Dedifferentiated amniotic fluid mesenchymal stem cell (primary cell): ENCODE measurements at regions not wholly inside any gene's neighbourhood (a gene's known extent, or its start where the extent isn't known, plus 50 kb on each side); places are given as distances from the start of the nearest gene placed in this dataset.
"Not testable (repeated sequence)": the region's sequence is repeated elsewhere in the genome, so short reads cannot be mapped to it uniquely, and the experiment has no call there.

Experiments used
- DNase-seq: peaks from one replicate; pipeline ENCODE4 v3.0.0-alpha.2; 2016; ENCODE audit errors: extremely low spot score

DNA sequence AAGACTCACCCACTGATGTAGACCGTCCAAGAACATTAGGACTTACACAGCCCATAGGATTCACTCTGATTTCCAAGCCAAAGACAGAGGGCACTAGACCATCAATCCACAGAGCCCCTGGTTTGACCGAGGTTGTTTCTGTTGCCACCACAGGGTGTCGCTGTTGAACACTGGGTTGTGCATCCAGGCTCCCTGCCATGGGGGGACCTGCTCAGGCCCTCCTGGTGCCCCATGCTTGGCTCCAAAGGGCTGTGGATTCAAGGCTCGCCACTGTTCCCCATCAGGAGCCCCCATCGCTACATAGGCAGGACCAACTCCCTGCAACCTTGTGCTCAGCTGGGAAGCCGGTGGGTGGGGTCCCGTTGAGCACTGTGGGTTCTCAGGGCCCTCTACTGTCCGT is 128.0 kb upstream of the ANO1 start:
- no peak for DNase-seq

GRCh38 chr11:69950621-69951020 is 127.5 kb upstream of the ANO1 start:
- no peak for DNase-seq

DNA sequence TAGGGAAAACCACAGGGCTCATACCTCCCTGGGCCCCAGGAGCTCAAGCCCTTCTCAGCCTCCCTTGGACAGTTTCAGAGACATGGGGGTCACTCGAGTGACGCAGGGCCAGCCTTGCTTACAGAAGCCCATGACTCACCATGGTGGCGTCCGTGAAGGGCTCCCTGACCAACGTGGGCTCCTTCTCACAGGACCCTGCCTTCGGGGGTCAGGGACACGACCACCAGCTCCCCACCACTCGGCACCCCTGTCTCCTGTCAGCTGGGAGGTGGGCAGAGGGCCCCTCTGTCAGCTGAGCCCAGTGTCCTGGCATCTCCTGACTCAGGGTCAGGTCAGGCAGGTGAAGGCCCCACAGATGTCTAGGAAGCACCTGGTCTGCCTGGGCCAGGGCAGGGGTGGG is 126.3 kb upstream of the ANO1 start:
- DNase-seq, result no peak

DNA sequence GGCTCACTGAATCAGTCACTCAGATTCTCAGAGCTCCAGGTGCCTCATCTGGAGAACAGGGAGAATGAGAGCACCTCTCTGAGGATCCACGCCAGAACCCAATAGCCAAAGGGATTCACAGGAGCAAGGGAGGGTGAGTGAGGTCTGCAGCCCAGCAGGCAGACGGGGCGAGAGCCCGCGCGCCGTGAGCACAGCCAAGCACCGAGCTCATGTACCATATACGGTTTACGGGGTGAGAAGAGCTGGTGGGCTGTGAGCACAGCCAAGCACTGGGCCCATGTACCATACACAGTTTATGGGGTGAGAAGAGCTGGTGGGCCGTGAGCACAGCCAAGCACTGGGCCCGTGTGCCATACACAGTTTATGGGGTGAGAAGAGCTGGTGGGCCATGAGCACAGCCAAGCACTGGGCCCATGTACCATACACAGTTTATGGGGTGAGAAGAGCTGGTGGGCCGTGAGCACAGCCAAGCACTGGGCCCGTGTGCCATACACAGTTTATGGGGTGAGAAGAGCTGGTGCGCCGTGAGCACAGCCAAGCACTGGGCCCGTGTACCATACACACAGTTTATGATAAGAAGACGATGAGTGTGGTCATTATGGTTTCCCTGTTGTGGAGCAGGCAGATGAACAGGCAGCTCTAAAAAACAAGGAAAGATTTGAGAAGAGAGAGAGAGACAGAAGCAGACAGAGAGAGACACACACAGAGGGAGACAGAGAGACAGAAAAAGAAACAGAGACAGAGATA is 125.7 kb upstream of the ANO1 start:
- not testable (repeated sequence) for DNase-seq

GRCh38 chr11:69953356-69953755 is 124.8 kb upstream of the ANO1 start:
- no peak for DNase-seq

- no peak for DNase-seq
Measured at GRCh38 chr11:69954756-69955155, 123.4 kb upstream of the ANO1 start.

DNA sequence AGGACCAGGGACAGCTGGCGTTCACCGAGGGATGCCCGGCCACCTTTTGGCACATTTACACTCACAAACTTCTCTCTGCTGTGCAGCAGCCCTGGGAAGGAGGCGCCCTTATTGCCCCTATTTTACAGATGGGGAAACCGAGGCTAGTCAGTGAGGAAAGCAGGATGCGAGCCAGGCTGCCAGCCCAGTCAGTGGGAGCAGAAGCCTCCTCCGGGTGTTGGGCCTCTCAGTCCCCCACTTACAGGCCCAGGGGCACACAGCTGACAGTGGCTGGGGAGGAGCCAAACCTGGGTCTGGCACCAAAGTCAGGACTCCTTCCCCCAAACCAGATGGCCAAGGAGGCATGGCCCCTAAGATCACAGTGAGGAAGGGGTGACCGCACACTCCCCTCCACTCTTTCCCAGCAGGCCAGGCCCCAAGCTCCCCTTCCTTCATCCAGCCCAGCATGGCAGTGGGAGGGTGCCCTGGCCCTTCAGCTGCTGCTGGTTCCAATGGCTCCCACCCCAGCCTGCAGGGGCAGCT is 121.4 kb upstream of the ANO1 start:
- DNase-seq, result no peak

DNA sequence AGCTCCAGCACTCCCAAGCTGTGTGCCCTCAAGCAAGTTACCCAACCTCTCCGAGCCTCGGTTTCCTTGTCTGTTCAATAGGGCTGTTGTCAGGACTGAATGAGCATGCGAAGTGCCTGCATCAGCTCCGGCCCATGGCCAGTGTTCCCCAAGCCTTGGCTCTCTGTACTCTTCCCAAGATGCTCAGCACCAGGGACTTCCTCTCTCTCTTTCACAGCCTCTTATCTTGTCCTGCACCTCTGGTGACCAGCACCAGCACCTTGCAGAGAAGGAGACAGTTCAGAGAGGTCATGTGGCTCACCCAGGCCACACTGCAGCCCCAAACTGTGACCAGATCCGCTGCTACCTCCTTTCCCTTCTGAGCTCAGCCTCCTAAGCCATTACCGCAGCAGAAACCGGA is 120.3 kb upstream of the ANO1 start:
- no peak for DNase-seq

- DNase-seq, result no peak
Measured at GRCh38 chr11:69958308-69958707, 119.8 kb upstream of the ANO1 start.

- DNase-seq, result no peak
Measured at GRCh38 chr11:69959461-69959860, 118.7 kb upstream of the ANO1 start.

DNA sequence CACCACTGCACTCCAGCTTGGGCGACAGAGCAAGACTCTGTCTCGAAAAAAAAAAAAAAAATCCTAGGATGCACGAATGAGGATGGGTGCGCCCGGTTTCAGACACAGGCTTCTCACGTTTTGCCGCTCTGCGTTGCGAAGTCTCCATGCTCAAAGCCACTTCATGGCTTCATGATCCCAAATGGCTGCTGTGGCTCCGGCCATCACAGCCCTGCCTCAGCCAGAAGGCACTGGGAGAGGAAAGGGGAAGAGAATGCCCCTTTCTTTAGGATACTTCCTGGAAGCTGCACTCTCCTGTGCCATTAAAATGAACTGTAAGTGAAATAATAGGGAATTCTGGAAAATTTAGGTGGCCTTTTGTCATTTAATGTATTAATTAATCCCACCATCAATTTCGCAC is 116.4 kb upstream of the ANO1 start:
- DNase-seq, result no peak

GRCh38 chr11:69962152-69962551 is 116.0 kb upstream of the ANO1 start:
- DNase-seq, result no peak

- DNase-seq, result no peak
Measured at GRCh38 chr11:69963533-69964246, 114.4 kb upstream of the ANO1 start.

- no peak for DNase-seq
Measured at GRCh38 chr11:69964247-69964643, 113.9 kb upstream of the ANO1 start.

GRCh38 chr11:69965821-69966582 is 112.1 kb upstream of the ANO1 start:
- DNase-seq, result no peak

DNA sequence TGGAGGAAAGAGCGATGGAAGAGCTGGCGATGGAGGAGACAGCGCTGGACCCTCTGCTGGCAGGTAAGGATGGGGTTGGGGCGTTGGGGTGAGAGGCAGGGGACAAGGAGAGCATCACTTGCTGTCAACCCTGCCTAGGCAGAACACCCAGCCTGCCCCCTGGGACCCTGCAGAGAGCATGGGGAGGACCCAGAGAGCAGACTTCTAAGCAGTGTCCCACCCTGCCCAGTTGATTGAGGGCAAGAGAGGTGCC is 111.6 kb upstream of the ANO1 start:
- DNase-seq, result no peak

DNA sequence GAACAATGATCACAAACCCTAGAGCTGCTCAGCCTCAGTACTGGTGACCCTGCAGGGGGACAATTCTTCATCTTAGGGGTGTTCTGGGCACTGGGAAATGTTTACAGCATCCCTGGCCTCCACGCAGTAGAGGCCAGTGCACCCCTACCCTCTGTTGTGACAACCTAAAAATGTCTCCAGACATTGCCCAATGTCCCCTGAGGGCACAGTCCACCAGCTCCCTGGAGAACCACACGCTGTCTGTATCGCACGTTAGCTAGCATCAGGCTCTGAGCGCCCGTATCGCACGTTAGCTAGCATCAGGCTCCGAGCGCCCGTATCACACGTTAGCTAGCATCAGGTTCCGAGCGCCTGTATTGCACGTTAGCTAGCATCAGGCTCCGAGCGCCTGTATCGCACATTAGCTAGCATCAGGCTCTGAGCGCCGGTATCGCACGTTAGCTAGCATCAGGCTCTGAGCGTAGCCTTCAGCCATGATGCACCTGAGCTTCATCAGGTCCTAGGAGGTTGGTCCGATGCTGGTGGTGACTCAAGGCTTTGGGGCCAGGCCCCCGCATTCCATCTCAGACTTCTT is 111.1 kb upstream of the ANO1 start:
- no peak for DNase-seq

- DNase-seq, result no peak
Measured at GRCh38 chr11:69967484-69967883, 110.6 kb upstream of the ANO1 start.

GRCh38 chr11:69968396-69969347 is 109.4 kb upstream of the ANO1 start:
- DNase-seq, result no peak

DNA sequence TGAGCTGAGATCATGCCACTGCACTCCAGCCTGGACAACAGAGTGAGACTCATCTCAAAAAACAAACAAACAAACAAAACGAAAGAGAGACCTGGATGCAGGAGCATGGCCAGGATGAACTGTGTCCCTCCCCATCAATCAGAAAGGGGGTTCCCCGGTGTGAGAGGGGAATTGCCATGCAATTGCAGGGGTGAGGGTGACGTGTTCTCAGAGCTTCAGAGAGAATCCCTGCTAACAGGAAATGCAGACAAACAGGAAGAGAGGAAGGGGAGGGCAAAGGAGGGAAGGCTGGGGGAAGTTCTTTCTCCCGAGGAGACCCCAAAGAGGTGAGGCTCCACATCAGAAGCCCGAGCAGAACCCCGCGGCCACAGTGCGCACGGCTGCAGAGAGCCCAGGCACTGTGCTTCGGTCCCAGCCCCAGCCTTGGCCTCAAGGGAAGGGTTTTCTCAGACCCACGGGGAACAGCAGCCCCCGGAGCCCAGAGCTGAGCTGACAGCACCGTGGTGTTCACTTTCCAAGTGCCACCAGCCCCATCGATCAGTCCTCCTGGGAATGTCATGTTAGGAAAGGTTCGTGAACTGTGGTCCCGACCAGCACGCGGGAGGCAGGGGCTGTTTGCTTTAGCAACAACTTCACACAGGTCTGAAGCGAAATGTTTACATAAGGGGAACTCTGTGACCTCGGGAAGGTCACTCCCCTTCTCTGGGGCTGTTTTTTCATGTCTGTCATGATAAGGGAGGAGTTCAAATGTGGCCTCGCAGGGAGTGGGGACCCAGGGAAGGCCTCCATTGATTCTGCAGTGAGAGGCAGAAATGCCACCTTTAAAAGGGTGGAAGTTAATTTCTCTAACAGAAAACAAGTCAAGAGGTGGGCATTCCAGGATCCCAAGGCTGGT is 108.0 kb upstream of the ANO1 start:
- DNase-seq, result no peak
